Liver (tissue), 2 donors: ENCODE measurements at regions not wholly inside any gene's neighbourhood (a gene's known extent, or its start where the extent isn't known, plus 50 kb on each side); places are given as distances from the start of the nearest gene placed in this dataset.

Source experiments
- CTCF ChIP-seq: fragments of 150-350 bp; IDR thresholded peaks from 2 replicates; pipeline ENCODE4 v1.5.1; 2017; ENCODE audit warnings: improper control_type of control experiment, low read depth, low read length; ENCODE audit not compliant: missing input control
- YY1 ChIP-seq: IDR thresholded peaks from 2 replicates; pipeline ENCODE4 v1.6.1; 2016; ENCODE audit warnings: antibody characterized with exemption, mild to moderate bottlenecking
- donor health status: healthy.

GRCh38 chr16:51409001-51409675 is 258.1 kb upstream of the SALL1 start:
- TF ChIP-seq CTCF (no peak), YY1 (no peak)
